ENCODE measurements at regions not wholly inside any gene's neighbourhood (a gene's known extent, or its start where the extent isn't known, plus 50 kb on each side); places are given as distances from the start of the nearest gene placed in this dataset.
"Not testable (repeated sequence)": the region's sequence is repeated elsewhere in the genome, so short reads cannot be mapped to it uniquely, and the experiment has no call there.

DNA sequence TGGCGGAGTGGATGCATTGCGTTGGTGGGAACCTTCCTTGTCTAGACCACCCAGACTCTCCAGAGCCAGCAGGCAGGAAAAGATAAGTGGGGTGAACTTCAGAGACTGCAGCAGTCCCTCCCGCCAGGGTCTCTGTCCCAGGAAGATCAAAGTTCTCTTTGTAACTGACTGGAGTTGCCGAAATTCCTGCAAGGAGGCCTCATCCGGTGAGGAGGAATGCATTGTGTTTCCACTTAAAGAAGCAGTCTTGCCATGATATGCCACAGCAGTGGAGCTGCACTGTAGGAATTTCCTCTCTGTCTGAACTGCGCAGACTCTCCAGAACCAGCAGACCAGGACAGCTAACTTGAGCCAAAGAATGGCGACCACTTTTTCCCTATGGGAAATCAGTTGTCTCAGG is 1190.4 kb downstream of the TECRL start:
- TF ChIP-seq, protein P1, sequence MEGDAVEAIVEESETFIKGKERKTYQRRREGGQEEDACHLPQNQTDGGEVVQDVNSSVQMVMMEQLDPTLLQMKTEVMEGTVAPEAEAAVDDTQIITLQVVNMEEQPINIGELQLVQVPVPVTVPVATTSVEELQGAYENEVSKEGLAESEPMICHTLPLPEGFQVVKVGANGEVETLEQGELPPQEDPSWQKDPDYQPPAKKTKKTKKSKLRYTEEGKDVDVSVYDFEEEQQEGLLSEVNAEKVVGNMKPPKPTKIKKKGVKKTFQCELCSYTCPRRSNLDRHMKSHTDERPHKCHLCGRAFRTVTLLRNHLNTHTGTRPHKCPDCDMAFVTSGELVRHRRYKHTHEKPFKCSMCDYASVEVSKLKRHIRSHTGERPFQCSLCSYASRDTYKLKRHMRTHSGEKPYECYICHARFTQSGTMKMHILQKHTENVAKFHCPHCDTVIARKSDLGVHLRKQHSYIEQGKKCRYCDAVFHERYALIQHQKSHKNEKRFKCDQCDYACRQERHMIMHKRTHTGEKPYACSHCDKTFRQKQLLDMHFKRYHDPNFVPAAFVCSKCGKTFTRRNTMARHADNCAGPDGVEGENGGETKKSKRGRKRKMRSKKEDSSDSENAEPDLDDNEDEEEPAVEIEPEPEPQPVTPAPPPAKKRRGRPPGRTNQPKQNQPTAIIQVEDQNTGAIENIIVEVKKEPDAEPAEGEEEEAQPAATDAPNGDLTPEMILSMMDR (IDR thresholded peaks at IDR 0.05) = no peak
- Histone ChIP-seq H3K4me1 (no peaks in the 10 kb centered on the region), H3K4me3 (no peak overlapping the region), H3K27ac (no peak overlapping the region), H3K27me3 (no peaks in the 10 kb centered on the region), H3K9me3 (peaks cover 0 to 12% of the 10 kb centered on the region in 2 donors), H3K36me3 (no peaks in the 10 kb centered on the region)
- DNase-seq (ENCODE audit: low spot score) = no peak

DNA sequence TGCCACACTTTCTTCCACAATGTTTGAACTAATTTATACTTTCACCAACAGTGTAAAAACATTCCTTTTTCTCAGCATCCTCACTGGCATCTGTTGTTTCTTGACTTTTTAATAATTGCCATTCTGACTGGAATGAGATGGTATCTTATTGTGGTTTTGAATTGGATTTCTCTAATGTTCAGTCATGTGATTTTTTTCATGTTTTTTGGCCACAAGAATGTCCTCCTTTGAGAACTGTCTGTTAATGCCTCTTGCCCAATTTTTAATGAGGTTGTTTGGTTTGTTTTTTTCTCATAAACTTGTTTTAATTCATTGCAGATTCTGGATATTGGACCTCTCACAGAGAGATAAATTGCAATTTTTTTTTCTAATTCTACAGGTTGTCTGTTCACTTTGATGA is 1195.2 kb downstream of the TECRL start:
- no peak for DNase-seq (ENCODE audit: low spot score)
- Histone ChIP-seq H3K9me3 (peaks cover 0 to 14% of the 10 kb centered on the region in 2 donors), H3K36me3 (no peaks in the 10 kb centered on the region), H3K27ac (no peak overlapping the region), H3K4me3 (no peak overlapping the region), H3K27me3 (no peaks in the 10 kb centered on the region), H3K4me1 (no peaks in the 10 kb centered on the region)
- TF ChIP-seq, protein P1 (IDR thresholded peaks at IDR 0.05) = no peak

DNA sequence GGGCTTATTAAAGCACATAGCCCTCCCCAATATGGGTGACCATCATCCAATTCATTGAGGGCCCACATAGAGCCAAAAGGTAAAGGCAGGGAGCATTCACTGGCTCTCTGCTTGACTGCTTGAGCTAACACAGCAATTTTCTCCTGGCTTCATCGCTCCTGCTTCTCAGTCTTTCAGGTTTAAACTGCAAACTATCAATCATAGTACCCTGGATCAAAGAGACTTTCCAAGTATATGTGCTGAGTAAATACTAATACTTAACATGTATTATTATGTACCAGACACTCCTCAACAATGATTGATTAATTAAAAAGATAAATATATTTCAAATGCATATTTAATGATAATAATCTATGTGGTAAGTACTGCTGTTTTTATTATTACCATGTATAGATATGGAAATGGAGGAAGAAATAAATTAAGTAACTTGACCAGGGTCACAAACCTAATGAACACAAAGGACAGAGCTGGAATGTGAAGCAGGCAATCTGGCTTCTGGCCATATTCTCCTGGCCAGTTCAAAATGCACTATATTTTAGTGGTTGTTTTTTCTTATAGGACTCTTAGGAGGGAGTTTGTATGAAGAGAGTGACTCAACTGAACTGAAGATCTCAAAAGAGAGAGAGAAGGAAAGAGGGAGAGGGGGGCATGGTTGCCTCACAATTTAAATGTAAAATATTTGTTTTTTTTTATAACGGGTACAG is 1197.3 kb downstream of the TECRL start:
- no peak overlapping the region for H3K27ac ChIP-seq
- H3K4me3 ChIP-seq = no peak overlapping the region
- TF ChIP-seq, protein P1 (IDR thresholded peaks at IDR 0.05) = no peak
- no peaks in the 10 kb centered on the region for H3K4me1 ChIP-seq
- peaks cover 0 to 22% of the 10 kb centered on the region in 2 donors for H3K9me3 ChIP-seq
- no peaks in the 10 kb centered on the region for H3K36me3 ChIP-seq
- no peak for DNase-seq (ENCODE audit: low spot score)
- H3K27me3 ChIP-seq = no peaks in the 10 kb centered on the region

DNA sequence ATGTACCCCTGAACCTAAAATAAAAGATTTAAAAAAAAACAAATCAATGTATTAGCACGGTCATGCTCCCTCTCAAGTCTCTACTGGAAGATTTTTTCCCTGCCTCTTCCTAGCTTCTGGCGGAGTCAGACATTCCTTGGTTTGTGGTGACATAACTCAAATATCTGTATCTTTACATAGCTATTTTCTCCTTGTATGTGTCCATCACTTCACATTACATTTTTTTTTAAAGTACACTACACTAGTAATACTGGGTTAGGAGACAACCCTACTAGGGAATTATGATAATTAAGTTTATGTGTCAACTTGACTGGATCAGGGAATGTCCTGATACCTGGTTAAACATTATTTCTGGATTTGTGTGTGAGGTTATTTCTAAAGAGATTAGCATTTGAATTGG is 1197.9 kb downstream of the TECRL start:
- H3K36me3 ChIP-seq = no peaks in the 10 kb centered on the region
- DNase-seq (ENCODE audit: low spot score) = no peak
- no peak overlapping the region for H3K27ac ChIP-seq
- no peaks in the 10 kb centered on the region for H3K4me1 ChIP-seq
- TF ChIP-seq, protein P1 (IDR thresholded peaks at IDR 0.05) = no peak
- H3K4me3 ChIP-seq = no peak overlapping the region
- H3K9me3 ChIP-seq = peaks cover 0 to 22% of the 10 kb centered on the region in 2 donors
- H3K27me3 ChIP-seq = no peaks in the 10 kb centered on the region

DNA sequence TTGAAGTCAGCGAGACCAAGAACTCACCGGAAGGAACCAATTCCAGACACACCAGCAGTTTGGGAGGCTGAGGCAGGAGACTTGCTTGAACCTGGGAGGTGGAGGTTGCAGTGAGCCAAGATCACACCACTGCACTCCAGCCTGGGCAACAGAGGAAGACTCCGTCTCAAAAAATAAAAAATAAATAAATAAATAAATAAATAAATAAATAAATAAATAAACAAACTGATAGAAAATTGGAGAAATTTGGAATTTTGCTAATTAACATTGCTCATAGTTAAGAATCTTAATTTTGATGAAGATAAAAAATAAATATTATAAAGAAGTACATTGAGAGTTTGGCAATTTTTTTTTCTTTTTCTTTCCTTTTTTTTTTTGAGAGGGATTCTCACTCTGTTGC is 1216.2 kb downstream of the TECRL start:
- DNase-seq (ENCODE audit: low spot score); H3K4me3 ChIP-seq; H3K9me3 ChIP-seq; H3K27ac ChIP-seq; H3K4me1 ChIP-seq; H3K27me3 ChIP-seq; H3K36me3 ChIP-seq: not testable (repeated sequence)

DNA sequence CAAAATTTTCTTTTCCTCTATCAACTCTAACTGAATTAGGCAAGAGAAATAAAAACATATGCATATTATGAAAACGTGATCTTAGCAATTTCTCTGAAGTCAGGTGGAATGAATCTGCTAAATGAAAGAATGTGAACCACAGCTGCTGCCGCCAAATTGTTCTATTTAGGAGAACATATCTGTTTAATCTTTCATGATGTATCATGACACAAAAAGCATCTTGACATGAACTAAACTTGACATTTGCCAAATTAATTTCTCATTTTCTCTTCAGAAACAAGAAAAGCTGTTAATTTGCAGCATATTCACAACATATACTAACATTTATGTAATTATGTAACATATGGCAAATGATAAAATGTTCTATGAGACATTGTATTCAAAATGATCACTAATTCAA is 1237.9 kb downstream of the TECRL start:
- no peaks in the 10 kb centered on the region for H3K9me3 ChIP-seq
- TF ChIP-seq, protein P1 (IDR thresholded peaks at IDR 0.05) = no peak
- DNase-seq (ENCODE audit: low spot score) = no peak
- H3K4me3 ChIP-seq = no peak overlapping the region
- H3K27ac ChIP-seq = no peak overlapping the region
- no peaks in the 10 kb centered on the region for H3K27me3 ChIP-seq
- no peaks in the 10 kb centered on the region for H3K4me1 ChIP-seq
- no peaks in the 10 kb centered on the region for H3K36me3 ChIP-seq
